HG03175 (cell line): ENCODE measurements at regions not wholly inside any gene's neighbourhood (a gene's known extent, or its start where the extent isn't known, plus 50 kb on each side); places are given as distances from the start of the nearest gene placed in this dataset.

Source experiments
- ATAC-seq: cut with Tn5 transposase; IDR thresholded peaks from one replicate; pipeline ENCODE4 v1.9.1; 2021; ENCODE audit warnings: mild to moderate bottlenecking, moderate library complexity; ENCODE audit not compliant: unreplicated experiment

GRCh38 chr3:102529452-102529851 lies 94.6 kb downstream of the ZPLD1 start:
- ATAC-seq: no peak

- no peak for ATAC-seq
These were observed 95.8 kb downstream of the ZPLD1 start for GRCh38 chr3:102530415-102531181.

GRCh38 chr3:102531686-102532085 lies 96.9 kb downstream of the ZPLD1 start:
- no peak for ATAC-seq

- ATAC-seq: no peak
These were observed 98.1 kb downstream of the ZPLD1 start for GRCh38 chr3:102532901-102533300.

DNA sequence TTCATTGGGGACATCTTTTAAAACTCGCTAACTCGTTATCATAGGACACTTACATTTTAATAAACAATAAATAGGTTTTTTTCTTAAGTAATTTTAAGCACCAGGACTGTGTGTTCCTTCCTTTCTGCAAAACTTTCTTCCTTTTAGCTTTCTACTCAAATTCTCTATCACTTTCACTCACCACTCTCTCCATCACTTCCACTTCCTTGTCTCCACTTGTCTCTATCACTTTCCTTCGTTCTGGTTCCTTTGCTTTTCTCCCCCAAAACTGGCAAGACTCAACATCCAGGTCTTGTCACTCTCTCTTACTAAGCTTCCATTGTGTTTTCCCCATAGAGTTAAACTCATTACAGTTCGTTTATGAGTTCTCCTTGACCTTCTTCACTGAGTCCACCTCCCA lies 99.0 kb downstream of the ZPLD1 start:
- no peak for ATAC-seq

DNA sequence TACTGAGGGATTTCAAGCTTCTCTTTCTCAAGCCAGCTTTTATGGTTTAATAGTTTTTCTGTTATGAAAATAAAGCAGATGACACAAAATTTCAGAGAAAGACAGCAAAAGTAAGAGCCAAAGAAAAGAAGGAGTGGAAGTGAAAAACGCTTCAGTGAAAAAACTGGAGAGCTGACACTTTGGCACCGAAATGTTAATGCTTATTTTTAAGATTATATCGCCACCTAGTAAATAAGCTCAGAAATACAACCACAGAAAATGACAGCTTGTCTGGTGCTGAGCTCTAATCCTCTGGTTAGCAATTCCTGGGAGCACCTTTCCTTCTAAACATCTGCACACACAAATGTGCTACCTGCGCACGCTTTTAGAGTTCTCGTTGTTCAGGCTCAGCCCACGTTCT lies 101.6 kb downstream of the ZPLD1 start:
- ATAC-seq: peak; percentile 54

- no peak for ATAC-seq
These were observed 102.3 kb downstream of the ZPLD1 start for GRCh38 chr3:102537123-102537522.

DNA sequence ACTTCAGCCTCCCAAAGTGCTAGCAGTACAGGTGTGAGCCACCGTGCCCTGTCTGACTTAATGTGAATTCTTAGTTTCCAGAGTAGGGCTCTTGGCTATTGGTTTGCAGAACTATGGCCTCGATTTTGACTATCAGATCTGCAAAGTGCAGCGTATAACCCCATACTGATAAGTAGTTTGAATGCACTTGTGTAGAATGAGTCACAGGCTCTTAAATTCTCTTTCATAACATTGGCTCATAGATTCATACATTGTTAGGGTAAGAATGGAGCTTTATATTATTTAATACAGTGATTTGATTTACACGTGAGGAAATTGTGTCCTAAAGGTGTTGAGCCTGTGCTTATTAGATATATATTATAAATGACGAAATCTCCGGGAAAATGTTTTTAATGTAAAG lies 109.9 kb downstream of the ZPLD1 start:
- ATAC-seq: no peak

GRCh38 chr3:102545276-102545675 lies 110.5 kb downstream of the ZPLD1 start:
- no peak for ATAC-seq

DNA sequence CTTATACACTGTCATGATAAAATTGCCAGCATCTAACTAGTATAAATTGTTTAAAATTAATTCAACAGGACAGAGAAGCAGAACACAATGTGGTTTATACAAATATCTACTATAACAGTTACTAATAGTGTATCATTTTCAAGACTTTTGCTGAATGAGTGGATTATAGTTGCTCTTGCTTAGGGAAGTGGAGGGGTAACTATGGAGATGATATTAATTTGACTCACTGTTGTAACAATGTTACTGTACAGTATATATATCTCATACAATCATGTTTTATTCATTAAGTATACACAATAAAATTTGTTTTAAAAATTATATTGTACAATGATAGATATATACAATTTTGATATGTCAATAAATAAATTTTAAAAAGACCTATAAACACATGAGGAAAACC lies 119.1 kb downstream of the ZPLD1 start:
- no peak for ATAC-seq

GRCh38 chr3:102570511-102570910 lies 135.7 kb downstream of the ZPLD1 start:
- no peak for ATAC-seq

- ATAC-seq: no peak
These were observed 136.2 kb downstream of the ZPLD1 start for GRCh38 chr3:102571006-102571405.

DNA sequence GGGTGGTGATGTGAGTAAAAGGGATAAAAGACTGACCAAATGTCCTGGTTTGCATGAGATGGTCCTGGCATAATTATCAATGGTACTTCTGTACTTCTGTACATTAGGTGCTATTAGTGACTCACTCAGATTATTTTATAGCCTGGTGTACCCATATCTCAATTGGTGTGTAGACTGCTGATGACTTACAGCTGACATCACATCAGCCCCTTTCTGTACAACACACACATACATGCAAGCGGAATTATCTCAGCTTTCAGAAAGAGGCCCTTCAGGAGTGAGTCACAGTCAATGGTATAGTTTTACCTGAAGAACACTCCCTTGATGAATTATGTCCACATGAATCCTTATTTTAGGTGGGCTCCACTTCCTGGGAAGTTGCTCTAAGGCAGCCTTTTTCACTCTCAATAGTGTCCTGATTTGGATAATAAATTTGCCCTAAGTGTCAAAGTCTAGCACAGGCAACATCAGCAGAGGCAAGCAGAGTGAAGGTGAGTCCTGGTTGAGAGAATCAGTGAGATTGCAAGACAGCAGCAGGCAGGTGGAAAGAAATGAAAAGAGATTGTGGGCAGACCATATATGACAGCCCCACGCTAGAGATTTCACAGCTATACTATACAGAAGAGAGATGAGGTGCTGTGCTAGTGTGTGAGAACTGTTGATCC lies 137.0 kb downstream of the ZPLD1 start:
- no peak for ATAC-seq

- ATAC-seq: no peak
These were observed 138.7 kb downstream of the ZPLD1 start for GRCh38 chr3:102573483-102574028.

DNA sequence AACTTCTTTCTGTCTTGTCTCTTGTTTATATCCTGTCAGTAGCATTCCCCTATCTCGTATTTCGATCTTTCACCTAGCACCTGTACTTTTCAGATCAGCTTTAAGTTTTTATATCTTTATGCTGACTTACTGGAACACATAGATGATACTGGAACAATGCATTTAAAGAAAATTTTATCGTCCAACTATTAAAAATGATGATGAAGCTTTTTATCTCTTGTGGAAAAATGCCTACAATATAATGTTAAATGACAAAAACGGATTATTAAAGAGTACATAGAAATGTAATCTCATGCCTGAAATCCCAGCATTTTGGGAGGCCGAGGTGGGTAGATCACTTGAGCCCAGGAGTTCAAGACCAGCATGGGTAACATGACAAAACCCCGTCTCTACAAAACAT lies 139.5 kb downstream of the ZPLD1 start:
- ATAC-seq: no peak

- no peak for ATAC-seq
These were observed 141.8 kb downstream of the ZPLD1 start for GRCh38 chr3:102576651-102577050.

DNA sequence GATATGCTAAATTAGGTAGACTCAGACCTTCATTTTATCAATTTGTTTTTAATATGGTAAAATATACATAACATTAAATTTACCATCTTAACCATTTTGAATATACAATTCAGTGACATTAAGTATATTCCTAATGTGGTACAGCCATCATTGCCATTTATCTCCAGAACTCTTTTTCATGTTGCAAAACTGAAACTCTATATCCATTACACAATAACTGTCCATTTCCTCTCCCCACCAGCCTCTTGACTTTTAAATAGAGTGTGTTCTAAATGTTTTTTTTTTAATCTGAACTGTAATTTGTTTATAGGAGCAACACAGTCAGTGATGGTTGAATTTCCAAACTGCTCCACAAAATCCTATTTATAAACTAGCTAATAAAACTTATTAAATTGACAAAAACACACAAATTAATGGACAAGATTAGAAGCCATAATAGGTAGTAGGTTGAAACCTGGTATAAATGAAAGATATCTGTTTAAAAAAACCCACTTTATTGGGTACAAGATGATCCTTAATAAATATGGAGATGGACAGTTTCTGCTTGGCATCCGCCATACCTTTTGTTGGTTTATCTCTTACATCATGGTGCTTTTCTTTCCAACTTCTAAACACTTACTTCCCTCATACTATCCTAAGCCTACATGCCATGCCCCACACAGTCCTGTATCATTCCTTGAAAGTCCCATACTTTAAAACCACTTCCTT lies 142.4 kb downstream of the ZPLD1 start:
- ATAC-seq: no peak

- no peak for ATAC-seq
These were observed 145.9 kb downstream of the ZPLD1 start for GRCh38 chr3:102580760-102581159.

DNA sequence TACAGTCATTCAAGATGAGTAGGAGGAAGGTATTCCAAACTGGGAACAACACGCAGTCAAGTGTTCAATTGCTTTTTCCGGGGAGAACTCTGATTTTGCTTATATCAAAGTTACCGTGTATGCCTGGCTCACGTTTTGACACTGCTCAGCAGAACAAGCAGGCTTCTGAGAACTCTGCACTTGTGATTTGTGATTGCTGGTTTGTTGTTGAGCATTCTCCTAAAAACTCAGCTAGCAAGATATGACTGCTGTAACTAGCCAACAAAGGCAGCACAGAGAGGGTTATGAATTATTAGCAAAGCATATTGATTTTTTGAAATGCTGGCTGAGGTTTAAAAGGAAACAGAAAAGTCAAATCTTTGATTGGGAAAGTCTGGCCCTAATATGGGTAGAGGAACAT lies 151.7 kb downstream of the ZPLD1 start:
- no peak for ATAC-seq

GRCh38 chr3:102593812-102594602 lies 159.2 kb downstream of the ZPLD1 start:
- no peak for ATAC-seq

DNA sequence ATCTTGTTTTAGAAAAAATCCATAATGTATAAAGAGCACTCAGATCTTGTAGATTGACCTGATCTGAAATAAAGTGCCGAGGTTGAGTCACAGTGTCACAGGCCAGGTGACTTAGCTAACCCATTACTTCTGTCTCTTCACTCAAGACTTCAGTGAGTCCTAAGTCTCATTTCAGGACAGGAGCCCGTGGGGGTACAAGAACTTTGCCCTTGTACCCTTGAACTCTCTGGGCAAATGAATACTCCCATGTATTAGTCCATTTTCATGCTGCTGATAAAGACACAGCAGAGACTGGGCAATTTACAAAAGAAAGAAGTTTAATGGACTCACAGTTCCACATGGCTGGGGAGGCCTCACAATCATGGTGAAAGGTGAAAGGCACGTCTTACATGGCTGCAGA lies 160.2 kb downstream of the ZPLD1 start:
- ATAC-seq: no peak
